Small intestine (tissue), 7 donors: ENCODE measurements at regions not wholly inside any gene's neighbourhood (a gene's known extent, or its start where the extent isn't known, plus 50 kb on each side); places are given as distances from the start of the nearest gene placed in this dataset.
"Not testable (repeated sequence)": the region's sequence is repeated elsewhere in the genome, so short reads cannot be mapped to it uniquely, and the experiment has no call there.

Experiments used
- DNase-seq, 2 donors: peaks; one replicate each; pipeline versions ENCODE4 v3.0.0 to v3.0.0-alpha.2; 2013
- FAIRE-seq: peaks from 2 replicates; lab custom pipeline; 2012; peaks lifted over from hg19 to GRCh38; lab: Jason Lieb, UNC
- H3K27ac ChIP-seq, 3 donors: one replicate each; pipeline ENCODE4 v1.5.1; 2013; ENCODE audit warnings: low read length in 2 of 3, mild to moderate bottlenecking in 2 of 3, control low read depth in 1 of 3, inconsistent platforms in 1 of 3, low read depth in 1 of 3, moderate library complexity in 1 of 3
- H3K27me3 ChIP-seq, 3 donors: one replicate each; pipeline ENCODE4 v1.6.1; 2013; ENCODE audit warnings: low read length in 3 of 3, inconsistent platforms in 1 of 3; ENCODE audit not compliant: control insufficient read depth in 3 of 3, insufficient read depth in 3 of 3
- H3K36me3 ChIP-seq, 3 donors: one replicate each; pipeline ENCODE4 v1.6.1; 2013; ENCODE audit warnings: low read length in 3 of 3, inconsistent platforms in 1 of 3, low read depth in 1 of 3, mild to moderate bottlenecking in 1 of 3, moderate library complexity in 1 of 3; ENCODE audit not compliant: control insufficient read depth in 3 of 3, insufficient read depth in 2 of 3
- H3K4me1 ChIP-seq, 3 donors: one replicate each; pipeline ENCODE4 v1.6.1; 2013; ENCODE audit warnings: low read length in 2 of 3, inconsistent platforms in 1 of 3, low read depth in 1 of 3, mild to moderate bottlenecking in 1 of 3, moderate library complexity in 1 of 3; ENCODE audit not compliant: control insufficient read depth in 3 of 3, insufficient read depth in 2 of 3
- H3K4me3 ChIP-seq, 3 donors: one replicate each; pipeline ENCODE4 v1.5.1; 2013; ENCODE audit warnings: low read length in 3 of 3, control low read depth in 1 of 3, inconsistent platforms in 1 of 3, low read depth in 1 of 3, mild to moderate bottlenecking in 1 of 3, moderate library complexity in 1 of 3
- H3K9me3 ChIP-seq, 2 donors: one replicate each; pipeline ENCODE4 v1.6.1; 2013; ENCODE audit warnings: low read depth in 1 of 2, low read length in 1 of 2; ENCODE audit not compliant: control insufficient read depth in 2 of 2, insufficient read depth in 1 of 2
- WGBS, 3 donors: extraction: QIAGEN DNeasy Blood & Tissue Kit; methylation state at CpG; one replicate each; pipeline ENCODE4 v1.1.7; 2013; 5-methylcytosine and 5-hydroxymethylcytosine counted together
- donor health status: healthy with polysubstance abuse.
- donor health status: control.
- donor health status: control.
- donor health status: Bipolar disorder and iron deficiency.
- donor health status: healthy.

GRCh38 chr4:13815231-13815630, 187.7 kb upstream of the BOD1L1 start:
- Histone ChIP-seq H3K4me1 (no peaks in the 10 kb centered on the region), H3K9me3 (peaks cover 0 to 12% of the 10 kb centered on the region in 2 donors), H3K4me3 (no peak overlapping the region), H3K27ac (no peak overlapping the region), H3K36me3 (peaks cover 0 to 1% (median 0%) of the 10 kb centered on the region in 3 donors), H3K27me3 (no peaks in the 10 kb centered on the region)
- DNase-seq = peak in 1 of 2 donors; percentile 51
- 65 to 71% (median 65%) methylated on average over 3 of the region's 3 CpGs for WGBS, 3 donors
- no peak for FAIRE-seq

GRCh38 chr4:13816472-13816871, 188.9 kb upstream of the BOD1L1 start:
- no peaks in the 10 kb centered on the region for H3K4me1 ChIP-seq
- FAIRE-seq = no peak

GRCh38 chr4:13821522-13821921, 194.0 kb upstream of the BOD1L1 start:
- WGBS, 3 donors = 84 to 93% (median 88%) methylated on average over 5 of the region's 5 CpGs
- Histone ChIP-seq H3K27me3 (no peaks in the 10 kb centered on the region), H3K36me3 (no peaks in the 10 kb centered on the region), H3K4me3 (no peak overlapping the region), H3K27ac (no peak overlapping the region), H3K9me3 (peaks cover 0 to 25% of the 10 kb centered on the region in 2 donors), H3K4me1 (no peaks in the 10 kb centered on the region)
- FAIRE-seq = no peak
- peak in 1 of 2 donors; percentile 38 for DNase-seq

More at GRCh38 chr4:13816472-13816871, 188.9 kb upstream of the BOD1L1 start:
- Histone ChIP-seq H3K27ac (no peak overlapping the region), H3K36me3 (peaks cover 0 to 1% (median 0%) of the 10 kb centered on the region in 3 donors), H3K27me3 (no peaks in the 10 kb centered on the region), H3K4me3 (no peak overlapping the region), H3K9me3 (peaks cover 0 to 12% of the 10 kb centered on the region in 2 donors)
- DNase-seq = no peak

- peak in 1 of 2 donors; percentile 56 for DNase-seq
- H3K36me3 ChIP-seq, H3K27me3 ChIP-seq, H3K4me1 ChIP-seq, H3K27ac ChIP-seq, FAIRE-seq, H3K4me3 ChIP-seq: not testable (repeated sequence)
- peaks cover 0 to 24% of the 10 kb centered on the region in 2 donors for H3K9me3 ChIP-seq
Measured at GRCh38 chr4:13825822-13826221, 198.3 kb upstream of the BOD1L1 start.

GRCh38 chr4:13829457-13829856, 201.9 kb upstream of the BOD1L1 start:
- Histone ChIP-seq H3K4me1 (peaks cover 0 to 10% (median 0%) of the 10 kb centered on the region in 3 donors), H3K27ac (no peak overlapping the region), H3K9me3 (peaks cover 0 to 11% of the 10 kb centered on the region in 2 donors), H3K27me3 (no peaks in the 10 kb centered on the region), H3K4me3 (no peak overlapping the region), H3K36me3 (peaks cover 0 to 3% (median 0%) of the 10 kb centered on the region in 3 donors)
- DNase-seq (no peak), FAIRE-seq (no peak)
- 78 to 86% (median 81%) methylated on average over 3 of the region's 3 CpGs for WGBS, 3 donors

- no peak for FAIRE-seq
- Histone ChIP-seq H3K36me3 (peaks cover 0 to 5% (median 0%) of the 10 kb centered on the region in 3 donors), H3K4me1 (peaks cover 0 to 10% (median 0%) of the 10 kb centered on the region in 3 donors), H3K4me3 (no peak overlapping the region), H3K27me3 (no peaks in the 10 kb centered on the region), H3K9me3 (peaks cover 0 to 2% of the 10 kb centered on the region in 2 donors), H3K27ac (no peak overlapping the region)
- no peak for DNase-seq
- 77 to 83% (median 78%) methylated on average over 5 of the region's 5 CpGs for WGBS, 3 donors
Measured at GRCh38 chr4:13830449-13830848, 202.9 kb upstream of the BOD1L1 start.

GRCh38 chr4:13833171-13833804, 205.8 kb upstream of the BOD1L1 start:
- peaks cover 0 to 17% (median 0%) of the 10 kb centered on the region in 3 donors for H3K4me1 ChIP-seq
- no peak for FAIRE-seq
- no peak overlapping the region for H3K4me3 ChIP-seq
- H3K36me3 ChIP-seq = peaks cover 0 to 5% (median 0%) of the 10 kb centered on the region in 3 donors
- WGBS, 3 donors = 52 to 66% (median 55%) methylated on average over 4 of the region's 4 CpGs
- no peaks in the 10 kb centered on the region for H3K27me3 ChIP-seq
- no peaks in the 10 kb centered on the region for H3K9me3 ChIP-seq
- DNase-seq = no peak
- H3K27ac ChIP-seq = no peak overlapping the region

- H3K27ac ChIP-seq = peak overlapping the region in 1 of 3 donors; percentile 62
- peak in 1 of 2 donors; percentile 36 for DNase-seq
- FAIRE-seq = no peak
Measured at GRCh38 chr4:13836946-13837912, 209.7 kb upstream of the BOD1L1 start.

More at GRCh38 chr4:13836946-13837912, 209.7 kb upstream of the BOD1L1 start:
- H3K9me3 ChIP-seq = no peaks in the 10 kb centered on the region
- peaks cover 0 to 3% (median 0%) of the 10 kb centered on the region in 3 donors for H3K36me3 ChIP-seq
- WGBS, 3 donors = 45 to 55% (median 46%) methylated on average over 6 of the region's 6 CpGs
- H3K4me3 ChIP-seq = no peak overlapping the region
- peaks cover 0 to 27% (median 0%) of the 10 kb centered on the region in 3 donors for H3K4me1 ChIP-seq
- H3K27me3 ChIP-seq = no peaks in the 10 kb centered on the region
